ENCODE measurements at regions not wholly inside any gene's neighbourhood (a gene's known extent, or its start where the extent isn't known, plus 50 kb on each side); places are given as distances from the start of the nearest gene placed in this dataset.

- TF ChIP-seq, protein P1, sequence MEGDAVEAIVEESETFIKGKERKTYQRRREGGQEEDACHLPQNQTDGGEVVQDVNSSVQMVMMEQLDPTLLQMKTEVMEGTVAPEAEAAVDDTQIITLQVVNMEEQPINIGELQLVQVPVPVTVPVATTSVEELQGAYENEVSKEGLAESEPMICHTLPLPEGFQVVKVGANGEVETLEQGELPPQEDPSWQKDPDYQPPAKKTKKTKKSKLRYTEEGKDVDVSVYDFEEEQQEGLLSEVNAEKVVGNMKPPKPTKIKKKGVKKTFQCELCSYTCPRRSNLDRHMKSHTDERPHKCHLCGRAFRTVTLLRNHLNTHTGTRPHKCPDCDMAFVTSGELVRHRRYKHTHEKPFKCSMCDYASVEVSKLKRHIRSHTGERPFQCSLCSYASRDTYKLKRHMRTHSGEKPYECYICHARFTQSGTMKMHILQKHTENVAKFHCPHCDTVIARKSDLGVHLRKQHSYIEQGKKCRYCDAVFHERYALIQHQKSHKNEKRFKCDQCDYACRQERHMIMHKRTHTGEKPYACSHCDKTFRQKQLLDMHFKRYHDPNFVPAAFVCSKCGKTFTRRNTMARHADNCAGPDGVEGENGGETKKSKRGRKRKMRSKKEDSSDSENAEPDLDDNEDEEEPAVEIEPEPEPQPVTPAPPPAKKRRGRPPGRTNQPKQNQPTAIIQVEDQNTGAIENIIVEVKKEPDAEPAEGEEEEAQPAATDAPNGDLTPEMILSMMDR (IDR thresholded peaks at IDR 0.05; ENCODE audit: insufficient read depth, low read length, poor library complexity, severe bottlenecking), result no peak
- TF ChIP-seq EZH2phosphoT487 (conservative IDR thresholded peaks at IDR 0.05; ENCODE audit: low read length), result no peak
Measured at GRCh38 chr10:10917031-10917430, 100.6 kb upstream of the CELF2 start.
